A673 (cell line): ENCODE measurements at regions not wholly inside any gene's neighbourhood (a gene's known extent, or its start where the extent isn't known, plus 50 kb on each side); places are given as distances from the start of the nearest gene placed in this dataset.

ENCODE experiments used
- CTCF ChIP-seq: fragments of 300-800, 200-600 bp; sonication (generic); conservative IDR thresholded peaks from 2 replicates; pipeline ENCODE4 v1.5.1; 2017; ENCODE audit warnings: low read depth, mild to moderate bottlenecking, antibody characterized with exemption, low read length, moderate library complexity, mixed read lengths
- EZH2 ChIP-seq: fragments of 200-600 bp; sonication (generic); IDR thresholded peaks from 2 replicates; pipeline ENCODE4 v1.6.1; 2017; ENCODE audit warnings: borderline replicate concordance, low read depth, mild to moderate bottlenecking, mixed read lengths, antibody characterized with exemption, low read length; ENCODE audit not compliant: poor library complexity, severe bottlenecking

DNA sequence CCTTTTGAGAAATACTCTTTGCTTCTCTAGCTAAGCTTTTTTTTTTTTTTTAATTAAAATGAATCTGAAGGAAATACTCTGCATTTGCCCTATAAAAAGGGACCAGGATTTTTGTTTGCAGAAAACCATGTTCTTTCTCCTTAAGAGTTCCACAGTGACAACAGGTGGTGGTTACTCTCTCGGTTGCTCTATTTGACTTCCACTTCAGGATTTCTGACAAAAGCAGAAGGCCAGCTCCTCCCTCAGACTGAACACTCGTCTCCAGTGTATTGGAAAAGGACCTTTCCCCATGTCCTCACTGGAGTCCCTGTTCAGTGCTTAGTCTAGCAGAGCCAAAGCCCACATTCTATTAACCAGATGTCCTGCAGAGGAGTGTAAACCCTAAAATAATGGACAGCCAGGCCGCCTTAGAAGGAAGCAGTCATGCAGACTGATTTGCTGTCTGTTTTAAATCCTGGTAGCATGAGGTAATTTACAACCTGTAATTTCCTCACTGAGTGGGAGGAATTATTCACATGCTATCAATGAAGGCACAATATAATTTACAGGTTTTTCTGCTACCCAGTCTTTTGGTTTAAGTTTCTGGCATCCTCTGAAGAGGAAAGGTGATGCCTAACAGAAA, 599.3 kb downstream of the PYDC2 start:
- no peak for TF ChIP-seq CTCF
- no peak for TF ChIP-seq EZH2
